ENCODE measurements at regions not wholly inside any gene's neighbourhood (a gene's known extent, or its start where the extent isn't known, plus 50 kb on each side); places are given as distances from the start of the nearest gene placed in this dataset.

- Mint-ChIP-seq H3K27me3 (ENCODE audit: low read depth in 3 of 3) (no peaks in the 10 kb centered on the region), H3K9me3 (peaks cover 2 to 7% (median 5%) of the 10 kb centered on the region in 7 donors), H3K4me3 (no peak overlapping the region), H3K4me1 (no peaks in the 10 kb centered on the region), H3K36me3 (no peaks in the 10 kb centered on the region), H3K27ac (no peak overlapping the region)
- Histone ChIP-seq H3K4me3 (replicated peaks in 1 of 3; ENCODE audit: low read depth in 2 of 3, low read length in 3 of 3) (no peak overlapping the region), H3K27ac (ENCODE audit: low read depth in 1 of 2, low read length in 2 of 2) (no peak overlapping the region), H3K9me3 (replicated peaks in 1 of 2; ENCODE audit: control insufficient read depth in 1 of 2, insufficient read depth in 1 of 2, low read length in 2 of 2) (peaks cover 9 to 10% of the 10 kb centered on the region in 2 donors), H3K36me3 (replicated peaks in 1 of 2; ENCODE audit: control insufficient read depth in 1 of 2, insufficient read depth in 2 of 2, low read length in 2 of 2) (no peaks in the 10 kb centered on the region), H3K79me2 (ENCODE audit: insufficient read depth, low read length) (no peaks in the 10 kb centered on the region), H3K4me1 (ENCODE audit: control insufficient read depth in 1 of 2, insufficient read depth in 2 of 2, low read length in 2 of 2) (no peaks in the 10 kb centered on the region), H3K27me3 (ENCODE audit: control insufficient read depth in 2 of 2, insufficient read depth in 2 of 2, low read length in 2 of 2) (no peaks in the 10 kb centered on the region), H3K9ac (ENCODE audit: insufficient read depth, low read length, poor library complexity, severe bottlenecking) (no peak overlapping the region), H4K20me1 (ENCODE audit: insufficient read depth, low read length) (no peaks in the 10 kb centered on the region), H2AFZ (ENCODE audit: insufficient read depth, low read depth, low read length, poor library complexity, severe bottlenecking) (no peak overlapping the region), H3K4me2 (replicated peaks; ENCODE audit: extremely low read depth, low read length, poor library complexity, severe bottlenecking) (no peak overlapping the region)
- TF ChIP-seq CTCF (IDR thresholded peaks at IDR 0.05), result no peak
- DNase-seq, result no peak
- intact Hi-C loops (cut with micrococcal nuclease), result no loop called here
- 75% methylated on average over 1 of the region's 1 CpG for WGBS (ENCODE audit: insufficient coverage)
These were observed 913.3 kb downstream of the PDHA2 start for GRCh38 chr4:96753216-96753615.

GRCh38 chr4:96755569-96756484, 915.9 kb downstream of the PDHA2 start:
- Mint-ChIP-seq H3K9me3 (peaks cover 0 to 2% (median 0%) of the 10 kb centered on the region in 7 donors), H3K4me3 (no peak overlapping the region), H3K4me1 (no peaks in the 10 kb centered on the region), H3K27ac (no peak overlapping the region), H3K27me3 (ENCODE audit: low read depth in 3 of 3) (no peaks in the 10 kb centered on the region), H3K36me3 (no peaks in the 10 kb centered on the region)
- Histone ChIP-seq H4K20me1 (ENCODE audit: insufficient read depth, low read length) (no peaks in the 10 kb centered on the region), H3K36me3 (replicated peaks in 1 of 2; ENCODE audit: control insufficient read depth in 1 of 2, insufficient read depth in 2 of 2, low read length in 2 of 2) (no peaks in the 10 kb centered on the region), H3K9ac (ENCODE audit: insufficient read depth, low read length, poor library complexity, severe bottlenecking) (no peak overlapping the region), H3K27me3 (ENCODE audit: control insufficient read depth in 2 of 2, insufficient read depth in 2 of 2, low read length in 2 of 2) (no peaks in the 10 kb centered on the region), H3K4me1 (ENCODE audit: control insufficient read depth in 1 of 2, insufficient read depth in 2 of 2, low read length in 2 of 2) (no peaks in the 10 kb centered on the region), H3K79me2 (ENCODE audit: insufficient read depth, low read length) (no peaks in the 10 kb centered on the region), H2AFZ (ENCODE audit: insufficient read depth, low read depth, low read length, poor library complexity, severe bottlenecking) (no peak overlapping the region), H3K9me3 (replicated peaks in 1 of 2; ENCODE audit: control insufficient read depth in 1 of 2, insufficient read depth in 1 of 2, low read length in 2 of 2) (no peaks in the 10 kb centered on the region), H3K4me3 (replicated peaks in 1 of 3; ENCODE audit: low read depth in 2 of 3, low read length in 3 of 3) (no peak overlapping the region), H3K27ac (ENCODE audit: low read depth in 1 of 2, low read length in 2 of 2) (no peak overlapping the region), H3K4me2 (replicated peaks; ENCODE audit: extremely low read depth, low read length, poor library complexity, severe bottlenecking) (no peak overlapping the region)
- intact Hi-C loops (cut with micrococcal nuclease), result no loop called here
- no CpG with 5 or more reads among the region's 3 CpGs for WGBS (ENCODE audit: insufficient coverage)
- no peak for TF ChIP-seq CTCF (IDR thresholded peaks at IDR 0.05)
- no peak for DNase-seq
